CD8-positive, alpha-beta memory T cell (primary cell): ENCODE measurements at regions not wholly inside any gene's neighbourhood (a gene's known extent, or its start where the extent isn't known, plus 50 kb on each side); places are given as distances from the start of the nearest gene placed in this dataset.

Experiments
- CTCF ChIA-PET: fragments of 350-600 bp; sonication (Branson Sonifier 250); formaldehyde crosslinking; loops from one replicate; lab custom pipeline; 2021; ENCODE audit warnings: antibody characterized with exemption; lab: Charles Lee
- POLR2A ChIA-PET: fragments of 350-600 bp; sonication (Branson Sonifier 250); formaldehyde crosslinking; loops from one replicate; lab custom pipeline; 2021; ENCODE audit warnings: antibody characterized with exemption; lab: Charles Lee
- DNase-seq, 5 donors: peaks; one replicate each; pipeline versions ENCODE4 v3.0.0 to v3.0.0-alpha.2; 2020 to 2022; ENCODE audit warnings: mixed read lengths in 1 of 5
- H3K27ac ChIP-seq: one replicate; pipeline ENCODE4 v1.7.0; 2013; ENCODE audit warnings: low read depth, mild to moderate bottlenecking, low read length, moderate library complexity
- H3K27me3 ChIP-seq: 2 replicates; pipeline ENCODE4 v1.7.0; 2013; ENCODE audit warnings: low read length, mild to moderate bottlenecking; ENCODE audit not compliant: insufficient read depth, poor library complexity, severe bottlenecking
- H3K36me3 ChIP-seq: 2 replicates; pipeline ENCODE4 v1.7.0; 2013; ENCODE audit warnings: mild to moderate bottlenecking, low read length, moderate library complexity; ENCODE audit not compliant: insufficient read depth
- H3K4me1 ChIP-seq: 2 replicates; pipeline ENCODE4 v1.7.0; 2013; ENCODE audit warnings: mild to moderate bottlenecking, low read length, moderate library complexity; ENCODE audit not compliant: insufficient read depth
- H3K4me3 ChIP-seq: 2 replicates; pipeline ENCODE4 v1.7.0; 2013; ENCODE audit warnings: mild to moderate bottlenecking, low read length
- H3K9me3 ChIP-seq: 2 replicates; pipeline ENCODE4 v1.7.0; 2013; ENCODE audit warnings: mild to moderate bottlenecking, low read length
- H3K27ac Mint-ChIP-seq, 8 donors: one replicate each; pipeline ENCODE4 v1.8.0; 2020 to 2021; ENCODE audit warnings: mixed read lengths in 8 of 8, mild to moderate bottlenecking in 6 of 8, inconsistent platforms in 3 of 8, moderate library complexity in 3 of 8
- H3K27me3 Mint-ChIP-seq, 2 donors: one replicate each; pipeline ENCODE4 v1.8.0; 2020 to 2021; ENCODE audit warnings: mixed read lengths in 2 of 2, mild to moderate bottlenecking in 1 of 2, moderate library complexity in 1 of 2
- H3K36me3 Mint-ChIP-seq, 3 donors: one replicate each; pipeline ENCODE4 v1.8.0; 2020 to 2021; ENCODE audit warnings: mixed read lengths in 3 of 3, inconsistent platforms in 1 of 3, mild to moderate bottlenecking in 1 of 3
- H3K4me1 Mint-ChIP-seq, 3 donors: one replicate each; pipeline ENCODE4 v1.8.0; 2020 to 2021; ENCODE audit warnings: mixed read lengths in 3 of 3, inconsistent platforms in 1 of 3, mild to moderate bottlenecking in 1 of 3
- H3K4me3 Mint-ChIP-seq, 7 donors: one replicate each; pipeline ENCODE4 v1.8.0; 2020 to 2021; ENCODE audit warnings: mixed read lengths in 7 of 7, mild to moderate bottlenecking in 6 of 7, moderate library complexity in 4 of 7, inconsistent platforms in 2 of 7
- H3K9me3 Mint-ChIP-seq, 5 donors: one replicate each; pipeline ENCODE4 v1.8.0; 2020 to 2022; ENCODE audit warnings: mixed read lengths in 5 of 5, mild to moderate bottlenecking in 3 of 5, moderate library complexity in 2 of 5, inconsistent platforms in 1 of 5

GRCh38 chr13:21757763-21758162, 86.9 kb downstream of the FGF9 start:
- Mint-ChIP-seq H3K27ac (peak overlapping the region in 1 of 8 donors; percentile 21), H3K4me3 (no peak overlapping the region), H3K9me3 (no peaks in the 10 kb centered on the region), H3K27me3 (peaks cover 7 to 16% of the 10 kb centered on the region in 2 donors), H3K4me1 (no peaks in the 10 kb centered on the region), H3K36me3 (no peaks in the 10 kb centered on the region)
- Histone ChIP-seq H3K9me3 (no peaks in the 10 kb centered on the region), H3K27me3 (no peaks in the 10 kb centered on the region), H3K4me1 (no peaks in the 10 kb centered on the region), H3K4me3 (no peak overlapping the region), H3K27ac (no peak overlapping the region), H3K36me3 (no peaks in the 10 kb centered on the region)
- DNase-seq, result no peak
- ChIA-PET POLR2A (no interaction called here), CTCF (no interaction called here)

DNA sequence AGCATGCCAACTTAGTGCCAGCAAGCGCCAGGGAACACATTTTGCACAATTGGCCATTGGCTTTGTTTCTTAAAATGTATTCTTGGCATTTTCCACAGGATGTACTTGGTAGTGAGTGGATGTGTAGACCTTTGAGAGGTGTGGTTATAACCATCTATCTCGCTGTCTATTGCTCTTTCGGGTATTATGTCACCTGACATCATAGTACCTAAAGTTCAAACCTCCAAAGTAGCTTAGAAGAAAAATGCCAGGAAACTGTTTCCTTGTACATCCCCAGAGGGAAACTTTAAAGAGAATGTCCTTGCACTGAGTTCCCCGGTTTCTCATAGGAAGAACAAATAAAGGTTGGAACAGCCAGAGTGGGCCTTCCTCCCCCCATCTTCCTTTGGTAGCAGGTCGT, 87.6 kb downstream of the FGF9 start:
- Histone ChIP-seq H3K4me1 (no peaks in the 10 kb centered on the region), H3K9me3 (no peaks in the 10 kb centered on the region), H3K27ac (no peak overlapping the region), H3K4me3 (no peak overlapping the region), H3K36me3 (no peaks in the 10 kb centered on the region), H3K27me3 (no peaks in the 10 kb centered on the region)
- no peaks in the 10 kb centered on the region for H3K4me1 Mint-ChIP-seq
- CTCF ChIA-PET, result no interaction called here
- POLR2A ChIA-PET, result no interaction called here
- H3K27me3 Mint-ChIP-seq, result peaks cover 5 to 13% of the 10 kb centered on the region in 2 donors
- no peaks in the 10 kb centered on the region for H3K9me3 Mint-ChIP-seq
- H3K4me3 Mint-ChIP-seq, result no peak overlapping the region
- no peak for DNase-seq
- H3K36me3 Mint-ChIP-seq, result no peaks in the 10 kb centered on the region
- no peak overlapping the region for H3K27ac Mint-ChIP-seq

GRCh38 chr13:21759463-21759862, 88.6 kb downstream of the FGF9 start:
- no peak for DNase-seq
- H3K36me3 ChIP-seq, result no peaks in the 10 kb centered on the region
- CTCF ChIA-PET, result no interaction called here
- H3K9me3 ChIP-seq, result no peaks in the 10 kb centered on the region
- H3K4me3 ChIP-seq, result no peak overlapping the region
- Mint-ChIP-seq H3K9me3 (no peaks in the 10 kb centered on the region), H3K4me3 (no peak overlapping the region), H3K36me3 (no peaks in the 10 kb centered on the region), H3K4me1 (no peaks in the 10 kb centered on the region), H3K27ac (no peak overlapping the region), H3K27me3 (peaks cover 5 to 7% of the 10 kb centered on the region in 2 donors)
- POLR2A ChIA-PET, result no interaction called here
- H3K27me3 ChIP-seq, result no peaks in the 10 kb centered on the region
- no peak overlapping the region for H3K27ac ChIP-seq
- H3K4me1 ChIP-seq, result no peaks in the 10 kb centered on the region

DNA sequence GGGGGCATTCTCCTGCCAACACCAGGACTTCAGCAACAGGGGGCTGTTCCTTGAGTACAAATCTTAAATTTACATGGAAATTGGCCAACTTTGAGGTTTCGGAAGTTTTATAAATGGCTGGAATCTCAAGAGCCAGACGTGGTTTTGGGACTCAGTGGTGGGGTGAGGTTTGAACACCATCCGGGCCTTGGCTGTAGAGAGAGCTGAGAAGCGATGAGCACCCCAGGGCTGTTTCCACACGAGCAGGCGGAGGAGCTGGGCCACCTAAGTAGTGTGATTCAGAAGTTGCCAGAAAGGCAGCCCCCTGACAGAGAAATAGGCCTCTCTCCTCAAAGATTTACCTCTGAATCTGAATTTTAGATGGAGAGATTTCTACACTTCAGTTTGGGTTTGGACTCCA, 89.0 kb downstream of the FGF9 start:
- Mint-ChIP-seq H3K9me3 (no peaks in the 10 kb centered on the region), H3K27me3 (peaks cover 5% of the 10 kb centered on the region in 2 donors), H3K4me1 (no peaks in the 10 kb centered on the region), H3K4me3 (no peak overlapping the region), H3K36me3 (no peaks in the 10 kb centered on the region), H3K27ac (no peak overlapping the region)
- no peak for DNase-seq
- Histone ChIP-seq H3K4me1 (no peaks in the 10 kb centered on the region), H3K27ac (no peak overlapping the region), H3K27me3 (no peaks in the 10 kb centered on the region), H3K36me3 (no peaks in the 10 kb centered on the region), H3K9me3 (no peaks in the 10 kb centered on the region), H3K4me3 (no peak overlapping the region)
- POLR2A ChIA-PET, result no interaction called here
- CTCF ChIA-PET, result no interaction called here

- H3K27ac Mint-ChIP-seq, result no peak overlapping the region
- no peak for DNase-seq
- H3K4me1 Mint-ChIP-seq, result no peaks in the 10 kb centered on the region
- H3K36me3 Mint-ChIP-seq, result no peaks in the 10 kb centered on the region
- Histone ChIP-seq H3K27me3 (no peaks in the 10 kb centered on the region), H3K4me3 (no peak overlapping the region), H3K9me3 (no peaks in the 10 kb centered on the region), H3K27ac (no peak overlapping the region), H3K4me1 (no peaks in the 10 kb centered on the region), H3K36me3 (no peaks in the 10 kb centered on the region)
- POLR2A ChIA-PET, result no interaction called here
- no peaks in the 10 kb centered on the region for H3K9me3 Mint-ChIP-seq
- CTCF ChIA-PET, result no interaction called here
- H3K27me3 Mint-ChIP-seq, result peaks cover 0 to 4% of the 10 kb centered on the region in 2 donors
- H3K4me3 Mint-ChIP-seq, result no peak overlapping the region
Observed at GRCh38 chr13:21761770-21762169, 90.9 kb downstream of the FGF9 start.

DNA sequence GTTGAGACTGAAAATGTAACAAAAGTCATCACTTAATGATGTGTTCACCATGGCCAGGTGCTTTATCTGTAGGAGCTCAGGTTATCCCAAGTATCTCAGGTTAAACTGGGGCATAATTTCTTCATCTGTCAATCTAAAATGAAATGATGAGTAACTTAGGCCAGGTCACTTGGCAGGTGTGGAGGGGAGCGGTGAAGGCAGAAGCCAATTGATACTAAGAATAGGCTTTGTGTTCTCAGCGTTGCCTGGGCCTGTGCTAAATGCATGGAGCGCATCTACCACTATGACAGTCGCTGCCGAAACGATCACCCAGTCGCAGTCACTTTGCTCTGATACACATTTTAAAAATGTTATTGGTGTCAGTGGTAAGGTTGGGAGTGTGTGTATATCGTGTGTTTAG, 91.6 kb downstream of the FGF9 start:
- Histone ChIP-seq H3K27me3 (no peaks in the 10 kb centered on the region), H3K27ac (no peak overlapping the region), H3K36me3 (no peaks in the 10 kb centered on the region), H3K4me3 (no peak overlapping the region), H3K4me1 (no peaks in the 10 kb centered on the region), H3K9me3 (no peaks in the 10 kb centered on the region)
- Mint-ChIP-seq H3K27me3 (peaks cover 0 to 4% of the 10 kb centered on the region in 2 donors), H3K4me3 (no peak overlapping the region), H3K36me3 (no peaks in the 10 kb centered on the region), H3K4me1 (no peaks in the 10 kb centered on the region), H3K27ac (no peak overlapping the region), H3K9me3 (no peaks in the 10 kb centered on the region)
- ChIA-PET CTCF (no interaction called here), POLR2A (no interaction called here)
- no peak for DNase-seq

GRCh38 chr13:21767032-21767431, 96.2 kb downstream of the FGF9 start:
- CTCF ChIA-PET, result no interaction called here
- no peaks in the 10 kb centered on the region for H3K36me3 Mint-ChIP-seq
- Histone ChIP-seq H3K36me3 (no peaks in the 10 kb centered on the region), H3K4me1 (no peaks in the 10 kb centered on the region), H3K9me3 (no peaks in the 10 kb centered on the region), H3K27me3 (no peaks in the 10 kb centered on the region), H3K4me3 (no peak overlapping the region), H3K27ac (no peak overlapping the region)
- POLR2A ChIA-PET, result no interaction called here
- H3K27me3 Mint-ChIP-seq, result peaks cover 8 to 23% of the 10 kb centered on the region in 2 donors
- peaks cover 4 to 12% (median 5%) of the 10 kb centered on the region in 5 donors for H3K9me3 Mint-ChIP-seq
- no peak overlapping the region for H3K27ac Mint-ChIP-seq
- DNase-seq, result no peak
- H3K4me1 Mint-ChIP-seq, result no peaks in the 10 kb centered on the region
- no peak overlapping the region for H3K4me3 Mint-ChIP-seq

DNA sequence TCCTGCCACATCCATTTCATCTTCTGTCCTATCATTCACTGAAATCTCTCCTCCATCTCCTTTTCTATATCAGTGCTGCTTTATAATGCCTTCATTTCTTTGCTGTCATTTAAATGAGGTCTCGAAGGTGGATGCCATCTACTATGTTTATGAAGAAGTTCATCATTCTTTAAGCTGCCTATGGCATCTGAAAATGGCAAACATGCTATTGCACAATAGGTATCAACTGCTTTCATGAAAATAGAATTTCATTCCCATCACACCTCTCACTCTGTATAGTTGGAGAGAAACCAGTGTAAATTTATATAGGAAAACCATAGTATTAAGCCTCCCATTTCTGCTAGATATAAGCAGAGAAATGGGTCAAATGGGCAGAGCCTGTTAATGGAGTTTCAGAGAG, 100.2 kb downstream of the FGF9 start:
- H3K9me3 ChIP-seq, result no peaks in the 10 kb centered on the region
- H3K4me1 Mint-ChIP-seq, result no peaks in the 10 kb centered on the region
- no peaks in the 10 kb centered on the region for H3K4me1 ChIP-seq
- H3K9me3 Mint-ChIP-seq, result peaks cover 4 to 12% (median 5%) of the 10 kb centered on the region in 5 donors
- no peaks in the 10 kb centered on the region for H3K36me3 Mint-ChIP-seq
- no peaks in the 10 kb centered on the region for H3K27me3 ChIP-seq
- H3K36me3 ChIP-seq, result no peaks in the 10 kb centered on the region
- H3K27me3 Mint-ChIP-seq, result peaks cover 12 to 46% of the 10 kb centered on the region in 2 donors
- no peak overlapping the region for H3K4me3 Mint-ChIP-seq
- H3K4me3 ChIP-seq, result no peak overlapping the region
- ChIA-PET CTCF (no interaction called here), POLR2A (no interaction called here)
- H3K27ac ChIP-seq, result no peak overlapping the region
- DNase-seq, result no peak
- no peak overlapping the region for H3K27ac Mint-ChIP-seq

DNA sequence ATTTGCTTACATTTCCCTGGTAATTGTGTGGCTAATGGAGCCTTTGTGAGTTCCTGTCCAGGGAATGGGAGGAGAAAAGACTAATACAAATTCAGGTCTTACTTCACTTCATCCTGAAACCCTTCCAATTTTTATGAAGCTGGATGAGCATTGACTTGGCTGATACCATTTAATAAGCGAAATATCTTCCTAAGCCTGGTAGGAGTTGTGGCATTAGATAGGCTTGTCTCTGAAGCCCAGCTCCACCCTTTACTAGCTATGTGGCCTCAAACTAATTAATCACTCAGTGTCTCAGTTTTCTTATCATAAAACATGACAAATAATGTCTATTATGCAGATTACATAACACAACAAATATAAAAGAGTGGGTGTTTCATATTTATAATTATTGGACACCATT, 106.3 kb downstream of the FGF9 start:
- no peaks in the 10 kb centered on the region for H3K27me3 ChIP-seq
- no peaks in the 10 kb centered on the region for H3K4me1 ChIP-seq
- peaks cover 0 to 5% (median 2%) of the 10 kb centered on the region in 5 donors for H3K9me3 Mint-ChIP-seq
- no peaks in the 10 kb centered on the region for H3K4me1 Mint-ChIP-seq
- H3K9me3 ChIP-seq, result no peaks in the 10 kb centered on the region
- H3K4me3 ChIP-seq, result no peak overlapping the region
- H3K36me3 ChIP-seq, result no peaks in the 10 kb centered on the region
- H3K4me3 Mint-ChIP-seq, result no peak overlapping the region
- H3K27ac Mint-ChIP-seq, result no peak overlapping the region
- H3K27ac ChIP-seq, result no peak overlapping the region
- peaks cover 0 to 6% (median 0%) of the 10 kb centered on the region in 3 donors for H3K36me3 Mint-ChIP-seq
- POLR2A ChIA-PET, result no interaction called here
- no peak for DNase-seq
- H3K27me3 Mint-ChIP-seq, result peaks cover 5 to 27% of the 10 kb centered on the region in 2 donors
- CTCF ChIA-PET, result no interaction called here
